PFSK-1 (cell line): ENCODE measurements at regions not wholly inside any gene's neighbourhood (a gene's known extent, or its start where the extent isn't known, plus 50 kb on each side); places are given as distances from the start of the nearest gene placed in this dataset.

Experiments
- FOXP2 ChIP-seq: optimal IDR thresholded peaks from 2 replicates; pipeline ENCODE3; 2011; ENCODE audit warnings: borderline replicate concordance, control low read depth, inconsistent platforms; ENCODE audit not compliant: insufficient read depth; ENCODE audit errors: extremely low read length, extremely low read depth
- POLR2AphosphoS5 ChIP-seq: IDR thresholded peaks from 2 replicates; pipeline ENCODE4 v1.6.1; 2012; ENCODE audit warnings: low read depth, mild to moderate bottlenecking, control low read depth, low read length, moderate library complexity
- REST ChIP-seq, 2 experiments: IDR thresholded peaks; 2 replicates each; pipeline versions ENCODE4 v1.6.1 to v1.8.0; 2011 to 2012; ENCODE audit warnings: low read depth in 2 of 2, low read length in 2 of 2, control low read depth in 1 of 2, inconsistent platforms in 1 of 2, mild to moderate bottlenecking in 1 of 2, moderate library complexity in 1 of 2; ENCODE audit not compliant: insufficient read depth in 1 of 2
- SIN3A ChIP-seq: IDR thresholded peaks from 2 replicates; pipeline ENCODE4 v1.6.1; 2012; ENCODE audit warnings: mild to moderate bottlenecking, low read length, moderate library complexity, borderline replicate concordance; ENCODE audit not compliant: insufficient read depth
- TAF1 ChIP-seq: IDR thresholded peaks from 2 replicates; pipeline ENCODE4 v1.6.1; 2012; ENCODE audit warnings: low read length, control low read depth, borderline replicate concordance; ENCODE audit not compliant: insufficient read depth

GRCh38 chr18:73535189-73535588, 612.4 kb downstream of the FBXO15 start:
- no peak for TF ChIP-seq SIN3A
- TF ChIP-seq TAF1 = no peak
- TF ChIP-seq REST (IDR thresholded peaks at IDR 0.05; ENCODE audit: insufficient read depth in 1 of 2, low read depth in 2 of 2, low read length in 2 of 2) = no peak
- no peak for TF ChIP-seq POLR2AphosphoS5
- TF ChIP-seq FOXP2 = no peak
